Non-pigmented ciliary epithelial cell (primary cell): ENCODE measurements at regions not wholly inside any gene's neighbourhood (a gene's known extent, or its start where the extent isn't known, plus 50 kb on each side); places are given as distances from the start of the nearest gene placed in this dataset.

ENCODE experiments used
- DNase-seq: peaks from one replicate; pipeline ENCODE4 v3.0.0-alpha.2; 2010; ENCODE audit warnings: low read depth

DNA sequence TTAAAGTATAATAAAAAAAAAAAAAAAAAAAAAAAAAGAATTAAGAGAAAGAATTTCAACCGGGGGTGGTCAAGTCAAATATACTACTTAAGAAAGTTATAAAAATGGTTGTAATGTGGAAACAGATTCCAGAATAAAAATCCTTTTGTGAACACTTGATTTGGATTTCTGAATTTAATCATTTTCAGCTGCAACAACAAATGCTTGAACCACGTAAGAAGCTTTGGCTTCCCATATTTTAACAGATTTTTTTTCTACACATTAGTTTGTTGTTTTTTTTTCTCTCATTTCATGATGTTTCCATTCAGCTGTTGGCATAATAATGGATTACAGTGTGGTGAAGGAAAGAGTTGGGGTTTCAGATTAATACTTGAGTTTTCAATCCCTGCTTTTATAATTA lies 137.3 kb upstream of the AGR3 start:
- DNase-seq = no peak

DNA sequence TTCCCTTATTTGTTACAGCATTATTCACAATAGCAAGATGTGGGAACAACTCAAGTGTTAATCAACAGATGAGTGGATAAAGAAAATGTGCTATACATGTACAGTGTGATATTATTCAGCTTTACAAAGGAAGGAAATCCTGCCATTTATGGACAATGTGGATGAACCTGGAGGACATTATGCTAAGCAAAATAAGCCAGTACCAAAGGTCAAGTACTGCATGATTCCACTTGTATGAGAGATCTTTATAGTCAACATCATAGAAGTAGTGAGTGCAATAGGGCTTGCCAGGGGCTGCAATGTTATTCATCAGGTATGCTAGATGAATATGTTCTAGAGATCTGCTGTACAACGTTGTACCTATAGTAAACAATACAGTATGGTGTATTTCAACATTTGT lies 138.5 kb upstream of the AGR3 start:
- no peak for DNase-seq

DNA sequence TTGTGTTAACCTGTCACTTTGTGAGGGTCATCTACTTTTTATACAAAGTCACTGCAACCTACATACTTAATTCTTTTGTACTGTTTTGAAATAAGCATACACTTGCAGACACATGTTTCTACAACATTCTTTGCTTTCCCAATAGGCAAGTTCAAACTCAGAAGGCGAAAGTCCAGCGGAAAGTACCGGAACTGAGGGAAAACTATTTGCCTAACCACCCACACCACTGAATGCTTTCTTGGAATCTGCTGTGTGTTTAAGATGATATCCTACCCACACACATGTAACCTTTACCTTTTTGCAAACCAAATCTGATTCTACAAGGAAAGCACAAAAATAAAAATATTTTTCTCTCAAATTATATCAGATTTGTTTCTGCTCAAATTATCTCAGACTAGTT lies 139.4 kb upstream of the AGR3 start:
- no peak for DNase-seq

DNA sequence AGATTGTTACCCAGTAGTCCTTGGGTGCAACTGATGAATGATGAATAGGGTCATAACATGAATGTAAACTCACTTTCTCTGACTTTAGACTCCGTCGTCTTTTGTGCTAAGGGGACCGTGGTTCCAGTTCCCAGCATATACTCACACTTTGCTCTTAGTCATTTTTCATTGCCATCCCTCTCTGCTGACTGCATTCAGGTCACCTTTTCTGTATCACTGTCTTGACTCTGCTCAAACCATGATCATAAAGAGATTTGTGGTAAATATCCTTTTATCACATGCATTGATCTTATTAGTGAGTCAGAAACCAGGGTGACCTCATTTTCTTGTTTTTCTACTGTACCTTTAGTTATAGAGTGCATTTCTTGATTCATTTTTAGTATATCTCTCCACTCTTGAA lies 141.1 kb upstream of the AGR3 start:
- DNase-seq = no peak

DNA sequence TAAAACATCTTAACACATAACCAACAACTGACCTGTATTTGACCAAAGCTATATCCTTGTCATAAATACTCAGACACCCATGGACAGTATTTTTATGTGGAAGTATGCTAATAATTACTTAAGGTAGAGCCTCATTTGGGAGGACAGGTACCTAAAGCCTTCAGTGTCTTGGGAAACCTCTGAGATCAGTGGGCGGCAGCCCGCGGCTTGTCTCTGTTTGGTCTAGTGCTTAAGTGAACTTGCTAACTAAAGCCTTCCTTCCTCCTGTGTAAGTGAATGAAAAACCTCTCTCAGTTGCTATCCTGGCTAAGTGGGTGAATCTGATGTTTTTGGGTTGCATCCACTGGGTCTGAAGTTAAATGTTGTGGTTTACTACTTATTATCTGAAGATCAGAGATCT lies 144.5 kb upstream of the AGR3 start:
- no peak for DNase-seq

DNA sequence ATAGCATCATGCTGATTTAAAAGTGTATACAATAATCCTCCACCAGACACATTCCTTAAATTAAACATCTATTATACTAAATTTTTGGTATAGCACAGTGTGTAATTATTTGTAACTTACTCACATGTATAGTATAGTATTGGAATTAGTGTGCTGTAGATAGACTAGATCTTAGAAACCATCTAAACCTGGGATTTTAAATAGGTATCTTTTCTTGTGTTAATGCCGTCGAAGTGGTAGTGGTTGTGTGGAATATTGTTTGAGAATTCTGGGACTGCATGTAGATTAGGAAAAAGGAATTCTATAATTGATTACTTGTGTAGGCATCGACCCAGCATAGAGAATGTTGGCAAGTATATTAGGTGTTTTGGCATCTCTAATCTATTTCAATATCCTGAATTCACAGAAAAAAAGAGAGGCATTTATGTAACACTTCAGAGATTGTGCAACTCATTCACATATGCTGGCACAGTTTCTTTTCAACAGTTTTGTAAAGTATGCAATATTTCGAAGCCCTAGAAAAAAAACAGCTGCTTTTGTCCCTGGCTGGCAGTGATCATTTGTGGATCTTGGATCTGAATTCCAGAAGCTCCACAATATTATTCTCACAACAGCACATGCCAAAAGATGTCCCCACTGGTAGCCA lies 145.5 kb upstream of the AGR3 start:
- no peak for DNase-seq

DNA sequence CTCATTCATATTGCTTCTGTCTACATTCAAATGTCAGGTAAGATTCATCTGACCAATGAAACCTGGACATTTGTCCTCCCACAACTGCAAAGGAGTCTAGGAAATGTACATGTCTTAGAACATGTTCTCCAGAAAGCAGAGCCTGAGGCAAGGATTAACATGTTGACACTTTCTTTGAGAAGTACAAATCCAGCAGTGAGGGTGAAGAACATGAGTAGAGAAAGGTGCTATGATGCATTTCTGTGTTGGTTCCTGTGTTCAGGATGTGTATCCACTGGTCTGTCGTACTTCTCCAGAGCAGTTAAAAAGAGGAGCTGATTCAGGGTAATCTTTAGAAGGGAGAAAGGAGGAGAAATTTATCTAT lies 146.0 kb upstream of the AGR3 start:
- no peak for DNase-seq

DNA sequence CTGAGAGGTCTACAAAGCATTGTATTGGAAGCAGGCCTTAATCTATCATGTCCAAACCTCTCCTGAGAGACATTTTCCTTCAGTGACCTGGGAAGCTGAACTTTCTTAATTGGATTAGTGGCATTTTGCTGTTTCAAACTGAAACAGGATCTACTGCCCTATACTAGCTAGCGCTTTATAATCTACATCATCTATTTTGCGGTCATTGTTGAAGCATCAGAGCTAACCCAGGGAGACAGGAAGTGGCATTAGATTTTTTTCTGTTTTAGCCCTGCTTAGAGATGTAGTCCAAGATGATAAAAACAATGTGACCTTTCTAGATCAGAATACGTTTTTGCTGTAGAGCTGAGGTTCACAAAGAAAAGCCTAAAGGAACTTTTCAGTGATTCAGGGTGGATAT lies 147.4 kb upstream of the AGR3 start:
- no peak for DNase-seq

DNA sequence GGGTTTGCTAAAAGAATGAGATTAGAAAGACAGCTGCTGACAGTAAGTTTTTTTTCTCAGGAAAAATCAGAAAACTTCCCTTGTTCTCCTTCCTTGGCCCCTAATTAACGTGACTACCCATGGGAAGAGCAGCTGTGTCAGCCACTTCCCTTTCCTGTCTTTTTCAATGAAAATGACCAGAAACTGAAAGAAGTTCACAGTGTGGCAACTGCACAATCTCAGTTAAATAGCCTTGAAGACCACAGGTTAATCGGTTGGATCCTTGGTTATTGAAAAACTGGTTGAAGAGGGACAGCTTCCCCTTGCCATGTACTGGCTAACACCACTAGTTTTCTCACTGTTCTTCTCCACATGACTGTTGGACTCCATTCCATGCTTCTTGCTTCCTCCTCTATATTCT lies 148.8 kb upstream of the AGR3 start:
- no peak for DNase-seq

DNA sequence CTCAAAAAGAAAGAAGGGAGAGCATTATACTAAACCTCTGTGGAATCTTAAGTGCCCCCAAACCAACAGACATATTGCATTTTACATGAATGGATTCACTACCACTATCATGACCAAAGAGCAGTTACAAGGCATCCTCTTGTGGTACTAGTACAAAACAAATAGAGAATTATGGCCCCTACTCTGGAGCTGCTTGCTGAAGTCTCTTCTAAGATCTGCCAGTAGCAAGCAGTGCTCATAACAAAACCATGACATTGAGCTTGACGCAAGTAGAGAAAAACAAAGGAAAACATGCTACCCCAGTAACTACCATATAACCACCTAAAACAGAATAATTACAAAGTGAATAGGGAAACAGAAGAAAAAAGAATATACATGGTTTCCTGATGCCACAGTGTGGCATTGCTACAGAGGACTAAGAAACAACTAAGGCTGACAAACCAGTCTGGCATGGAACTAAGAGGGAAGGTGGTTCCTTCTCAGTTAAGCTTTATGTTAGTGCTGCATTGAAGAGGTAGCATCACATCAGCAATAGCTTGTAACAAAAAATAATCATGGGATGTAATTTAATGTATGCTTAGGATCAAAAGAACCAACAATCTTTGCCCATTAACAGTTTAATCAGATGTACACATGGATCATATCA lies 150.2 kb upstream of the AGR3 start:
- no peak for DNase-seq

DNA sequence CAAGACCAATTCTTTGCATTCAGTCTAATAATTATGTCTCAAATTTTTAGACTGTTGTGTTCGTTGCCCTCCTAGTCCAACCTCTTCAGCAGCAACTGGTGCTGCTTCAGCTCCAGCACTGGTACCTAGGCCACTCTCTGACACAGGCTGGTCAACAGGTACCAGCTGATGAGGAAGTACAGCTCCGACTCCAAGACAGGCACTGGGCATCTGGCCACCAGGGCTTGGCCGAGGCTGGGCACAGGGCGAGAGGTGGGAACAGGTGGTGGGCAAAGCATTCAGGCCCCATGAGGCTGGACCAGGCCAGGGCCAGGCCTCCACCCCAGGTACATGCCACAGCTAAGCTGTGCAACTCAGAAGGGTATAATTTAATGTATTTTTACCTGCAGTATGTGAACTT lies 151.5 kb upstream of the AGR3 start:
- DNase-seq = no peak

DNA sequence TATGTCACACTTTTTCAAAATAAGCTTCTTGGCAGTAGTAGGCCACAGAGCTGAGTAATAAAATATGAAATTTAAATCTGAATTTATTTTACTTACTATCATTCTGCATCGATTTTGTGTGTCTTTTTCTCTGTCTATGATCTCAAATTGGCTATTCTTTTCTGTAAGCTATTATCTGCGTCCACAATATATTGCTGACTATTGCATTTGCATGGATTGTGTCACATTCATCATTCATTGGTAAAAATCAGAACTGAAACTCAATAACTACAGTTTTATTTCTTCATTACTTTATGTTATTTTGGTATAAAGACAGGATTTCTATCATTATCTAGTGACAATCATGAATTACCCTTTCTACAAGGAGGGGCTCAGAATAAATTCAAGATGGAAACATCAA lies 154.8 kb upstream of the AGR3 start:
- DNase-seq = no peak

DNA sequence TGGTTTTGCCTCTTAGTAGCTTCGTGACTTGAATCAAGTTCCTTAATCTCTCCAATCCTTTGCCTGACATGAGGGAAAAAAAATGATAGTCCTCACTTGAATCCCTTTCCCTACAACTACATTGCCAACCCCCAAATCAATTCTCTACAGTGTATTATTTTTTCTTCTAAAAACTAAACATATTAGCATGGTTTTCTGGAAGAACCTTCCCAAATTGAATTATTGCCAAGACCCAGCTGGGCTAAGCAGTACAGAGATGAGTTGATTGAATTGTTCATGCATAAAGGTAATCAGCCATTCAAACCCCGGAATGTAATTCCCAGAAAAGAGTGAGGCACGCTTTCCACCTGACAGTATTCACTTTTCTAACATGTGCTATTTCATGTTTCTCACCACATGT lies 155.6 kb upstream of the AGR3 start:
- DNase-seq = no peak

DNA sequence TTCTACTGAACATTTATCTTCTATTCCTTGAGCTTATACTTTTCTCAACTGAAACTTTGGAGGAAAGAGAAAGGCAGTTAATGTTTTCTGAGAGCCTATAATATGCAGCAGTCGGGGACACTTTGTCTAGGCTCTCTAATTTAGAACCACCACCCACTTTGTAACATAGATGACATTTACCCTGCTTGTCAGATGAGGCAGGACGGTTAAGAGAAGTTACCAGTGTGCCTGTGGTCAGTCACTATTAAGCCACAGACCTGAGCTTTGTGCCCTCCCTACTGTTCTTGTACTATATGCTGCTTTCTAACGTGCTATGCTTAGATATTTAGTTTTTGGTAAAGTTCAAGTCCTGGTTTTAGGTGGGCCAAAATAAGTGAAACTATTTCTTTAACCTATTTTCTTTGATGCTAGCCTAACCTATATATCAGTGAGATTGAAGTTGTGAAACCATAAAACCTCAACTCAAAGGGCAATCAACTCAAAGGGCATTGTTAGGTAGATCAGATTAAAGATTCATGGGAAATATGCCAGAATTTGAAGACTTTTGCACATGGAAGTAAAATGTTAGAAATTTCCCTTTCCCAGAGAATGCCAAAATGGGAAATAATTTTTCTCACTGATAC lies 156.5 kb upstream of the AGR3 start:
- DNase-seq = no peak

DNA sequence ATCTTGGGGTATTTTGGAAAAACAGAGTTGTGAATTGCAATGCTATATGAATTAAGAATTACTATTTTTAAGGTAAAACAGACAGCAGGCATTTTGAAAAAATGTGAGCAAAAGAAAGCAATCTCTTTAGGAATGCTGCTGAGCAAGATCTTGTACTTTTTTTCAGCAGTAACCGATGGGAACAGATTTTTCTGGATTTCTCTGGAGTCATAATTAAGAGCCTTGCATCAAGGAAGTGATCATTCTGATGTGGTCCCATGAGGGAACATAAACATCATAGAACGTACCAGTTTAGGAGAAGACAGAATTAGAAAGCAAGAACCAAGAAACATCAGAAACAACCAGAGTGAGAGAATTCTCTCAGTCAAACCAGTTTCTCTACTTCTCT lies 157.0 kb upstream of the AGR3 start:
- no peak for DNase-seq

DNA sequence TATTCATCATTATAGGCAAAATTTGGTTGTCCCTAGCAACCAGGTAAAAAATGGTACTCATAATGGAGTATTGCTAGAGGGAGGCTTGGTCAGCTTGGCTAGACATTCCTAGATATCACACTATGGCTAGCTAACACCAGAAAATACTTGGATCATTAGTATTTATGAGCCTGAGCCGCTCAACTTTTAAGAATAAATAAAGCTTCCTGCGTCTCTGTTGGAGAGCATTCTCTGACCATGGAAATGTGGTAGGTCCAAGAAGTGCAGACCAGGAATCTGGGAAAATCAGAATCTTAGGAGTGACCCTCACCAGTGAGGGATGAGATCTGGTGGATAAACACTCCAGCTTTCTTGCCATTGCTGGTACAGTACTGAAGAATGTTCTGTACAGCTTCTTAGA lies 157.6 kb upstream of the AGR3 start:
- DNase-seq = no peak

DNA sequence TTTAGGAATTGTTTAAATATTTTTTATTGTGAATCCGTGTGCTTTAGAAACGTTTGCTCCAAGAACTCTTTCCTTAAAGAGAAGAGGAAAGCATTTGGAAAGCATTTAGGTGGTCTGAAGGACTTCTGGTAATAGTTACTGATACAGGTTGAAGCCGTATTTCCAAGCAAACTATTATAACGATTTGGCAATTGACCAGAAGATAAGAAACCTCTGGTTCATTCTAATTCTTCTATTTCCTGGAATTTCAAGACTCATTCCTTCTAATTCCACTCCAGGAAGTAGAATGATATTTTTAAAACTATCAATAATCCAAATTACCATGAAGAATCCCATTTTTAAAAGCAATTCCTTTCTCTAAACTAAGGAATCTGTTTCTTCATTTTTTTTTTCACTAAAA lies 158.9 kb upstream of the AGR3 start:
- no peak for DNase-seq

DNA sequence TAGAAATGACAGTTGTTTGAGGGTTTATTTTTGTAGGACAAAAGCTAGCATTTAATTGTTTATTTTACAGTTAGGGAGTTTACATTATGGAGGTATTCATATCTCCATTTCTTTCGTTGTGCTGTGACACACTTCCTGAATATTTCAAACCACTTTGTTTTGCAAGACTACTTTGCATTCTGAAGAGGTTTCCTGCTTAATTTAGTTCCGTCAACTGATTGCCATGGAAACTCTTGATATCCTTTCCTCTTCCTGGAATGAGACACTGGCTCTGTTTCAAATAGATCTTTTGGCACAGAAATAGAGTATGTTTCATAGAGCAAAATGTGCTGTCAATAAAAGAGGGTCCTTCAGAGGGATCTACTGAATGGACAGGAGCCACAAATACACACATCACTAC lies 159.5 kb upstream of the AGR3 start:
- DNase-seq = peak; percentile 91

DNA sequence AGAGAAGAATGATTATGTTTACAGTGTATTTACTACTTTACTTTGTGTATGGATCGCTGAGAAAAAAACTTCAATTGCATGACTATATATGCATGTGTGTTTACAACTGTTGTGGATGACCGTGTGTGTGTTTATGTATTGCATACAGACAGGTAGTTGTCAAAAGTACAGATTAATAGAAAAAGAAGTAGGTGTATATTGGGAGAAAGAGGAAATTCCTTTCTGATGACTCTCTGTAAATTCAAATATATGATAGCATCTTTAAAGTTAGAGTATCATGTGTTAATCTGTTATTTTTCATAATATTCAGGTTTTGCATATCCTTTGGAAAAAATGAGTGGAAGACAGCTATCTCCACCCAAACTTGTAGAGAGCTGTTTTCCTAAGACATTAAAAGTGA lies 160.4 kb upstream of the AGR3 start:
- no peak for DNase-seq

DNA sequence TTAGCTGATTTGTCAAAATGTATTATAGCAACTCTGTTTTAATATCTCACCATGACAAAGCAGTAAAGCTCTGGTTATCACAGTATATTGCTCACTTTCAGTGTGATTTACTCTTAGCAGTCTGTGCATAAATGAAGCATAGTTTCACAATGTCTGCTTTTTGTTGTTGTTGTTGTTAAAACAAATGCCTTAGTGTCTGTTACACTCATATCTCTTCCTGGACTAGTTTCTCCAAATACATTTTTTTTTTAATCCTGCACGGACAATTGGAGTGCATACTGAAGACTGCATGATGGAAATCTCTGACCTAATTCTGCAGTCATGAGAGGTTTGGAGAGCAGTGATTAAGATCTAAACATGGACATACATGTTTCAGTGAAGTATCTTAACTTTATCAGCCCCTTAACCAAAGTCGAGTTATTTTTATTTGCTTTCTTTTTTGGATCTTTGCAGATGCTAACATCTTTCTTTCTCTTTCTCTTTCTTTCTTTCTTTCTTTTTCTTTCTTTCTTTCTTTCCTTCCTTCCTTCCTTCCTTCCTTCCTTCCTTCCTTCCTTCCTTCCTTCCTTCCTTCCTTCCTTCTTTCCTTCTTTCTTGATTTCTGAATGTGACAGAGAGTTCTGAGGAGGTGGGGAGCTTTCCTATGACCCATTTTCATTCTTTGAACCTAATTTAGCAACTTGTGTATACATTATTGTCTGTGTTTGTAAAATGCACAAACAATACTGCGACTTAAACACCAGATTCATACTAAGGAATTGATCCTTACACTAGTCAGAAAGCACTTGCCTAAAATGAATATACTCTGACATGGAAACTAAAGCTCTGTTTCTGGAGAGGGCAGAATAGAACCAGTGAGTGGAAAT lies 161.5 kb upstream of the AGR3 start:
- DNase-seq = peak; percentile 35

DNA sequence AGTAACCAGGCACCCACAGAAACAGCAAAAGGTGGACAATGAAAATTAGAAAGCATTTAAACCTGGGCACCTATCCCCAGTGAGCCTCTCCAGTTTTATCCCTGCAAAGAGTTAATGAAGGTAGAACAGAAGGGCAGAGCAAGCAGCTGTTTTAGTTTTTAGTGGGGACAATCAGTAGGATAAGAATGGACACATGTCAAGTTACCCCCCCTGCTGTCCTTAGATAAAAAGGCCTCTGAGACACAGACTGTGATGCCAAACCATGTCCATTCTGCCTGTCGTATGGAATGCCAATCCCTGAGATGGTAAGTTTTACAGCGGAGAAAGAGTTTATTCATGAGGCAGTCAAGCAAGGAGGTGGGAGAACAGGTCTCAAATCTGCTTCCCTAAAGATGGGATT lies 162.6 kb upstream of the AGR3 start:
- DNase-seq = no peak

DNA sequence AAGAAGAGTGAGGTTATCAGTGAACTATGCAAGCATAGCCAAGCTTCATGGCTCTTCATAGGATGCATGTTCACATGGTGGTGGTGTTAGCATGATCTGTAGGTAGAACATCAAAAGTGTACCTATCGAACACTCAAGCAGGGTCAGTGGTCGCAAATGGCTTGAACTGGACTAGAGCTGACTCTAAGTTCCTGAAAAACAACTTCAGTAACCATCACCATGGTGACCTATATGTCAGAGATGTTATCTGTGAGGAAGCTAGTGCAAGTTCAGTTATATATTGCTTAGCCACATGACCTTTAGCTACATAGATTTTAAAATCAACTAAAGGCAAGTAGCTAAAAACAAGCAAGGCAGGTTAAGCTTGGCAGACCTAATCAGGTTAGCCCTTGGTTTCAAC lies 163.1 kb upstream of the AGR3 start:
- no peak for DNase-seq

DNA sequence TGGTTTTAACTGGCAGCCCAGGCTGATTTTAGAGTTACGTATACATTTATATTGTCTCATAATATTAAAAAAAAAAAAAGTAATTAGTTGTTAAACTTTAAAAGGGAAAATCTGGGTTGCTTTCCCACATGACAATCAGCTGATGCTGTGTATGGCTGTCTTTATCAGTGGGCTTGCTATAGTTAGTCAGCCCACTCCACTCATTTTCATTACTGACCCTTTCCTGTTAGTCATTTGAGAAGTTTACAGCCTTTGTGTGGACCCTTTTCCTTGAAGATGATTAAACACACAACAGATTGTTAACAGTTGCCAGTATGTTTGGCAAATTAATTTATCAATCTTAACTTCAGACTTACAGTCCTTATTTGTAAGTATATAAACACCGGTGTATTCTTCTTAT lies 164.5 kb upstream of the AGR3 start:
- no peak for DNase-seq
